22Rv1 (cell line): ENCODE measurements at regions not wholly inside any gene's neighbourhood (a gene's known extent, or its start where the extent isn't known, plus 50 kb on each side); places are given as distances from the start of the nearest gene placed in this dataset.

ENCODE experiments used
- CTCF ChIP-seq: fragments of 450-650 bp; IDR thresholded peaks from 2 replicates; pipeline ENCODE4 v1.5.1; 2017; ENCODE audit warnings: mild to moderate bottlenecking
- ZFX ChIP-seq: fragments of 450-650 bp; IDR thresholded peaks from 2 replicates; pipeline ENCODE4 v1.6.1; 2017; ENCODE audit warnings: antibody characterized with exemption, borderline replicate concordance

GRCh38 chr9:26013199-26013598 is 335.0 kb upstream of the TUSC1 start:
- TF ChIP-seq CTCF = no peak
- no peak for TF ChIP-seq ZFX
